CD4-positive, alpha-beta T cell treated with Interleukin-1 beta for 1 hour (primary cell): ENCODE measurements at regions not wholly inside any gene's neighbourhood (a gene's known extent, or its start where the extent isn't known, plus 50 kb on each side); places are given as distances from the start of the nearest gene placed in this dataset.
"Not testable (repeated sequence)": the region's sequence is repeated elsewhere in the genome, so short reads cannot be mapped to it uniquely, and the experiment has no call there.

Experiments used
- DNase-seq, 2 donors: peaks; one replicate each; pipeline ENCODE4 v3.0.0-alpha.2; 2020 to 2022

DNA sequence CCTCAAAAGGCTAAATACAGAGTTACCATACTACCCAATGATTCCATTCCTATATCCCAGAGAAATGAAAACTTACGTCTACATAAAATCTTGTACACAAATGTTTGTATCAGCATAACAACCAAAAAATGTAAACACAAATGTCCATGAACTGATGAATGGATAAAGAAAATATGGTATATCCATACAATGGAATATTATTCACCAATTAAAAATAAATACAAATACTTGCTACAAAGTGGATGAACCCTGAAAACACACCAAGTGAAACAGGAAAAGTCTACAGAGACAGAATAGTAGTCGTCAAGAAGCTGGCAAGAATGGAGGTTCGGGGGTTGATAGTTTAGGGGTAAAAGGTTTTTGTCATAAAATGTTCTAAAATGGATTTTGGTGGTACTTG lies 54.0 kb upstream of the ANKRD28 start:
- no peak for DNase-seq

DNA sequence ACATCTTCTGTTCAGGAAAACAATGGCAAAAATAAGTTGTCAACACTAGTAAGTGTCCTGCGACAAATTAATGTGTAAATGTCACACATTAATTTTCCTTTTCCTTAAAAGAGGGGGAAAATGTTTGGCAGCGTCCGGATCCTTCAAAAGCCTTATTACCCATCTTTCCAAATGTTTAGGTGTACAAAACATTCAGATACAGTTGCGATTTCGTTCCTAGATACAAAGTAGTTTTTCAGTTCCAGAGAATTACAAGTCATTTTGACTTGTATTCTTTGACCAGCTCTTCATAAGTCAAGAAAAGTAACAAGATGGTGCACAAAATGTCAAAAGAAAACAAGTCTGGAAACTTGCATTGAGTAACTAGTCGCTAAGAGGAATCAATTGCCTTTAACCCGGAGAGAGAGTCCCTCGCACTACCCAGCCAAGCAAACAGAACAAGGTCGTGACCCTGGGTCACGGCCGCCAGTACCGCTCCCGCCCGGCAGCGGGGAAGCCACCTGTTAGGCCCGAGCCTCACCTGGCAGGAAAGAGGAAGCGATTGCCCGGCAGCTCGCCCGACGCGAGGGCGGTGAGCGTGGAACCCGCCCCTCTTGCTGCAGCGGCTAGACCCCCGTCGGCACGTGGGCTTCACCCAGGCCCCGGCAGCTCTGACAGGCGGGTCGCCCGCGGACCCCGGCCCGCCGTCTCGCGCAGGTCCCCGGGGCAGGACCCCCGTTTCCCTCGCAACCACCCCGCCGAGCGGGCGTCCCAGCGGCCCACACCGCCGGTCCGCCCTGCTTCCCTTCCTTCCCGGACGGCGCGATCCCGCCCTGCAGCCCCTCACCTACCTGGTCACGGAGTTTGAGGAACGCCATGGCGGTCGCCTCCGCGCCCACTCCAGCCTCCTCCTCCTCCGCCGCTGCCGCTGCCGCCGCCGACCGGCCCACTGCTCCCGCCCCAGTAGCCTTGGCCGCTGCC lies 61.0 kb upstream of the ANKRD28 start:
- peak; percentile 71 to 76 for DNase-seq

DNA sequence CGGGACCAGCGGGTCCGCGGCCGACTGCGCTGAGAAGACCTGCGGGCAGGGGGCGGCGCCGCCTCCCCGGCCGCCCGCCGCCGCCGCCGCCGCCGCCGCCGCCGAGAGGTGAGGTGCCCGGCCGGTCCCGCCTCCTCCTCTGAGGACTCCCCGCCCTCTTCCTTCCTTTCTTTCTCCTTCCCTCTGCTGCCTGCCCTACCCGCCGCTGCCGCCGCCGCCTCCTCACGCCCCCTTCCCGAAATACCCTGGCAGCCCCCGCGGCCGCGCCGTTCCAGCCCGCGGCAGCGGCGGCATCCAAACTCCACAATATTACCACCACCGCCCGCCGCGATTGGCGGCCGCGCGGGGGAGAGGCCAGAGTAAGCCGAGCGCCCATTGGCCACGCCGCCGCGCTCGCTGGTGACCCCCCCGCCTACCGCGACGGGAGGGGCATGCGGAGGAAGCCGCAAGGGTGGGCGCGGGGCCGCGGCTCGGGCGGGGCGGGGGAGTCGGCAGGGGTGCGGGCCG lies 61.8 kb upstream of the ANKRD28 start:
- DNase-seq = peak; percentile 72 to 80

DNA sequence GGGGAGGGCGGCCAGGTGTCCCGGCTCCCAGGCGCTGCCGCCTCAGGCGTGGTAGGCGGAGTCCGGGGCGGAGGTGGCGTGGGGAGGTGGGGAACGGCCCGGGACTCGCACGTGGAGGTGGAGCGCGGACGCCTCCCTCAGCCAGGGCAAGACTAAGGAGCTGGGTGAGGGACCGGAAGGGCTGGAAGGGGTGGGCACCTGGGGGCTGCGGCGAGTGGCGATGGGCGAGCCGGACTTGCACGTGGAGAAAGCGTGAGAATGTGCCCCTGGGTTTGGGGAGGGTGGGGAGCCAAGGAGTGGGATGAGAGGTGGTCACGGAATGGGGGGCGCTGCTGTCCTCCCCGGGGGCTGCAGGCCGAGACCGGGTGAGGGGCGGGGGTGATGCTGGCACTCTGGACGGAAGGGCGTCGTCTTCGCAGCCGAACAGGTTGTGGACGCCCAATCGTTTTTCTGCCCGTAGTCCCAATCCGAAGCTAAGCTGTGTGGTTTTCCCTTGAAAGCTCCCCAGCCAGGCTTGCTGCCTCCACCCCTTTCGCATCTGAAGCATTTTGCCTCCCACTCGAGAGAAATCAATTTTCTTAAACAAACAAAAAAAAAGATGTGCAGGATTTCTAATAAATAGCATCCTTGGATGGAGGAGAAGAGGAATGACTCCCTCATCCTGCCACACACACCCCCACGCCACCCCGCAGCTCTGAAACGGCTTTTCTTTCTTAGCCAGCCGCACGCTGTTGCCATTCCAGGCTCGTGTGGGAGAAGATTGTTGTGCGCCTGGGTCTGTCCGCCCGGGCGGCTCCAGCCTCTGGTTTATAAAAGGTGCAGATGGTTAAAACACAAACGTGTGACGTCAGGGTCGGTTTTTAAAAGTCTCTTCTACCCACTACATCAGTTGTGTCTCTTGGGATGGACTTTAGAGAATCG lies 62.5 kb upstream of the ANKRD28 start:
- DNase-seq = no peak

DNA sequence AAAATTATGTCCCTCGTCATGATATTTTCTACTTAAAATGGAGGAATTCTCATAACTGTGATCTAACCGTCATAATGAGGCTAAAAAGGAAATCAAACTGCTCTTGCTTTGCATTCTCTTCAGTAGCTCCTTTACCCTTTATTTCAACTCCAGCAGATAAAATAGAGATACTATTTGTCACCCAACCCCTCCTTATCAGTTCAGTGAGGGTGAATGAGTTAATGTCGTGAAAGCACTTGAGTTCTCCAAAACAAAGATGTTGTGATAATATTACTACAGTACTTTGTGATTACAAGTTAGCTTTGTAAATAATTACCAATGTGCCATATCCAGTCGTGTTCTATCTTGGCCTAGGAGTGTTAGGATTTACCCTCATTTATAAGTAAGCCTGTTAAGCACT lies 63.4 kb upstream of the ANKRD28 start:
- no peak for DNase-seq

DNA sequence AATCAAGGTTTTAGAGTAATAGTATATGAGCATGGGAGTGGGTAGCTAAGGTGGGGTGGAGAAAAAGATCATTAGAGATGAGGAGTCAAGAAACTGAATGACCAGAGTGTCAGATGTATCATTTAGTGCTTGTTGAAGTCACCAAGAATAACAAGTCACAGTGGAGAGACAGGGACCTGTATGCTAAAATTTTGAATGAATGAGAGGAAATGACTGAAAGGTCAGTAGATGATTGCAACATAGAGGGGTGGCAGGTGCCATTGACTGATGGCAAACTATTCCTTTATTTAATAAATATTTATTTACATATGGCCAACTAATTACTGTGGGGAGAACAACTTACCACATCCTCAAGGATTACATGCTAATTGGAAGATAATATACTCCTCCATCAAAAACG lies 75.0 kb upstream of the ANKRD28 start:
- DNase-seq = no peak

DNA sequence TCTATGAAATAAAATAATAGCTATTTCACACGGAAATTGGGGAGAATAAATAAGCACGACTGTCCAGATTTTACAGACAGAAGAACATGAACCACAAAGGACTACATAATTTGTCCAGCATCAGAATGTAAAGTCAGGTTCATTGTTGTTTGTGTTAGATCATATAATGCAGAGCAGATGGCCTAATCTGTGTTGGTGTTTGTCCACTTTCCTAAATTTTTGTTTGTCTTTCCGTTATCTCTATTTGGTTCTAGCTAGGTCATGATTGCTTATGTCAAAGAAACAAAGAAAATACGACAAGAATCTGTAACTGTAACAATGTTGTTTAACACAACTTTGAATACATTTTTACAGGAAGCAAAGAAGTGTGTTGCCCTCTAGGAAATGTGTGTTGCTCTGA lies 75.6 kb upstream of the ANKRD28 start:
- DNase-seq = no peak

DNA sequence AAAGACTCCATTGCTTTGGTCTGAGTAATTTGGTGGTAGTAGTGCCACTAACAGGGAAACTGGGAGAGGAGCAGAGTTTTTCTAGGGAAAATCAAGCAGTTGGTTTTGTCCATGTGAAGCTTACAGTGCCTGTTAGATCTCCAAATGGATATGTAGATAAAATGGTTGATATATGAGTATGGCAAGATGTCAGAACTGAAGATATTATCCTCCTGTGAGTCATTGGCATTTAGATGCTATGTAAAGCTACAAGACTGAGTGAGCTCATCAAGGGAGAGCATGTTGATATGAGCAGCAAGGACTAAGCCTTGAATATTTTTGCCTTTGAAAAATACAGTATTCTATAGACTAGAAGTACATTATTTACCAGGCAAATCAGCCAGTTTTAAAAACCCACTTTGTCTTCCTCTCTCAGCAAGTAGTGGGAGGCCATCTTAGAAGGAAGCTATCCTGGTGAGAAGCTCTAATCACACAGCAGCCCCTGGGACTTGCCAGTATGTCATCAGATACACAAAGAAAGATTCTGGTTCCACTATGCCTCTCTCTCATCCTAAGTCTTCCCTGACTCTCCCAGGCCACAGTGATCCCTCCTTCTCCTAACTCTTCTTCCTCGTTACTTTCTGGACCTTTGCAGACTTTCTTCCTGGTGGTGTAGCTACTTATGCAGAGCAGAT lies 77.4 kb upstream of the ANKRD28 start:
- DNase-seq = no peak

DNA sequence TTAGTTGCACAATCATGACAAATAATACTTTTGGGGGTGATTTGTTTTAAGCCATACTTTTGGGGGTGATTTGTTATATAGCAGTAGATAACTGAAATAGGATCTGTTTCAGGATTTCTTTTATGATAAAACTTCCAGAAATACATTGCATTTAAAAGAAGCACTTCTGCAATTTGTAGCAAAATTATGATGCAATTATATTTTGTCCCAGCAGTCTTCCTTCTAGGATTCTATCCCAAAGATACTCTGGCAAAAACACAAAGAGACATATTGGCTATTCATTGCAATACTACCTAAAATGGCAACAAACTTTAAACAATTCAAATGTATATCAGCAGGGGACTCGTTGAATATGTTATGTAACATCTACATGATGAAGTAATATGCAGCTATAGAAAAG lies 78.9 kb upstream of the ANKRD28 start:
- DNase-seq = no peak

DNA sequence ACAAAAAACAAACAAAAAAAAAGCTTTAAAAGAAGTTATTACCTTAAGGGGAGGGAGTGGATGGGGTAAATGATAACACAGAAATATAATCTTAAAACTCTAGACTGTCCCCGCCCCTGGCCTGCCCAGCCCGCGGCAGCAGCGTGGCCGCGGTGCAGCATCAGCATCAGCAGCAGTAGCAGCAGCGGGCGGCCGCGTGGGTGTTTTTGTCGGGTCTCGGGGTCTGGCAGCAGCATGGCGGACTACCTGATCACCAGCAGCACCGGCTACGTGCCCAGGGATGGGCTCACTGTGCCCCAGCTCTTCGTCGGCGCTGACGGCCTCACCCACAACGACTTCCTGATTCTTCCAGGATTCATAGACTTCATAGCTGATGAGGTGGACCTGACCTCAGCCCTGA lies 80.0 kb upstream of the ANKRD28 start:
- no peak for DNase-seq

DNA sequence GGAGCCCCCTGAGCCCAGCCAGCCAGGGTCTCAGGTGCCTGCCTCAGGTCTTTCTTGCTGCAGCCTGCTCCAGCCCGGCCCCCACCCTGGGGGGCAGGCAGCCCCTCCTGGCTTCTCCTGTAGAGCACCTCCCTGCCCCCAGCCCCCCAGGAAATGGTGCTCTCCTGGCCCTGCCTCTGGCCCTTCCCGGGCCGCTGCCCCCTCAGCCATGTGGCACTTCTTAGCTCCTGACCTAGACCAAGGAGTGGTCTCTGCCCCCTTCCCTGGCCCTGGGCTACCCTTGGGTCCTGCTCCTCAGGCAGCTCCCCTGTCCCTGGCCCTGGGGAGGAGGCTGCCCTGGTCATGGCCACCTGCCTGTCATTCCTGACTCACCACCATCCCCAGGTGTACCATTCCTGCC lies 82.0 kb upstream of the ANKRD28 start:
- DNase-seq = not testable (repeated sequence)

DNA sequence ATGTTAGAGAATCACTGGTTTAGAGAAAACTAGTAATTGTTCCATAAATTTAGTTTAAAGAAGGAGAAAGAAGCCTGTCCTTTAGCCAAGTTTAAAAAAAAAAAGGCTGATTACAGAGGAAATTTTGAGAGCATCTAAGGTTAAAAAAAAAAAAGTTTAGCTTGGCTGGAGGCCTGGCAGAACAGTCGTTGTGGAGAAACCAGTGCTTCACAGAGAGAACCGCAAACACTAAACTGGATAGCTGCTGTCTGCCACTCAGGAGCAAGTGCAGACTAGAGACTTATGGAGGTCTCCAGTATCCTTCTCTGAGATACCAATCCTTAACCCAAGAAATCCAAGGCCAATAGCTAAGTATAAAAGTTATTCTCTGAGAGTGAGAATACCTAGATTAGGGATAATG lies 84.8 kb upstream of the ANKRD28 start:
- no peak for DNase-seq

DNA sequence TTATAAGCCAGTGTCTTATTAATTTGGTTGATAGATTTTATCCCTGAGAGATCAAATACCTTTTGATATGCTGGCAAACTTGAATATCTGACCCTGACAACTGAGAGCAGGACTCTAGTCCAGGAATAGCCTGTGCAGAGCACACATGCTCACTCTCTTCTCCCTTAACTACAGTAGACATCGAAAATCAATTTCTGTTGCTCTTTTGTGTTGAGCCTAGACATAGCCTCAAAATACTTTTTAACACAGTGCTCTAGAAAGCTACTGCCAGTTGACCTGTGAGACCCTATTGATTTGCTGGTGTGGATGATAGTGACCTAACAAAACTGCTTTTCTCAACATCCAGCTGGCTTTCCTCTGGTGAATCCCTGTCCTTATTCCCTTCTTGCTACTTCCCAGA lies 86.4 kb upstream of the ANKRD28 start:
- no peak for DNase-seq

DNA sequence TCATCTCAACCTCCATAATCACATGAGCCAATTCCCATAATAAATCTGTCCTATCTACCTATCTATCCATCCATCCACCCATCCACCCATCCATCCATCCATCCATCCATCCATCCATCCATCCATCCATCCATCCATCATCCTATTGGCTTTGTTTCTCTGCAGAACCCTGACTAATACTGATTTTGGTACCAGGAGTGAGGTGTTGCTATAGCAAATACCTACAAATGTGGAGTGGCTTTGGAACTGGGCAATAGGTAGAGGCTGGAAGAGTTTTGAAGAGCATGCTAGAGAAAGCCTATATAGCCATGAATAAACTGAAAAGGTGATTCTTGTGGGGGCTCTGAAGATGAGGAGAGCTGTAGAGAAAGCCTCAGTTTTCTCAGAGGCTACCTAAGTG lies 88.7 kb upstream of the ANKRD28 start:
- DNase-seq = no peak

DNA sequence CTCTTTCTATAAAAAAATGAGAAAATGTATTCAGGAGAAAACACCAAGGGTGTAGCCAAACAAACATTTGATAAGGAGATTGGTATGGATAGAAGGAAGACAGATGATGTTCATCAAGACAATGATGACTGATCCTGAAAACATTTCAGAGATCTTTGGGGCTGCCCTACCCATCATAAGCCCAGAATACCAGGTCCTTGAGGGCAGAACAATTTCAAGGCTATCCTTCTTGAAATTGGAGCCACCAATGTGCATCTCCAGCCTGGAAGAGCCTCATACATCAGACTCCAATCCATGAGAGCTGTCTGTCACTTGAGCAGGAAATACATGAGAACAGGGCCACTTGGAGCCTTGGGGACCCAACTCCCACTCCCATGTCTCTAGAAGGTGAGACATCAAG lies 89.5 kb upstream of the ANKRD28 start:
- no peak for DNase-seq

DNA sequence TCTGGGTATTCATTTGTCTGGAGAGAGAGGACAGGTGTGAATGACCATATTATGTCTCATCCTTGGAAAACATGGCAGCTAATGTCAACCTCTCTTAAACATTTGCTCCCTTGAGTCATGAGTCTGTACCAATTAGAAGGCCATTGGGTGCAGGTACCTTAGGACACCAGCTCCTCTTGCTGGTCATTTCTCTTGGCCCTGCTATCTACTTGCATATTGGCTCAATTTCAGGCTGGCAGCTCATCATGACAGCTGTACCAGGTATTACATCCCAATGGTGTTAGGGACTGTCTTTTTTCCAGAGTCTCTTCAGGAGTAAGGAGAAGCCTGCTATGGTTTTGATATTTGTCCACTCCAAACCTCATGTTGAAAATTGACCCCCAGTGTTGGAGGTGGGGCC lies 92.2 kb upstream of the ANKRD28 start:
- no peak for DNase-seq

DNA sequence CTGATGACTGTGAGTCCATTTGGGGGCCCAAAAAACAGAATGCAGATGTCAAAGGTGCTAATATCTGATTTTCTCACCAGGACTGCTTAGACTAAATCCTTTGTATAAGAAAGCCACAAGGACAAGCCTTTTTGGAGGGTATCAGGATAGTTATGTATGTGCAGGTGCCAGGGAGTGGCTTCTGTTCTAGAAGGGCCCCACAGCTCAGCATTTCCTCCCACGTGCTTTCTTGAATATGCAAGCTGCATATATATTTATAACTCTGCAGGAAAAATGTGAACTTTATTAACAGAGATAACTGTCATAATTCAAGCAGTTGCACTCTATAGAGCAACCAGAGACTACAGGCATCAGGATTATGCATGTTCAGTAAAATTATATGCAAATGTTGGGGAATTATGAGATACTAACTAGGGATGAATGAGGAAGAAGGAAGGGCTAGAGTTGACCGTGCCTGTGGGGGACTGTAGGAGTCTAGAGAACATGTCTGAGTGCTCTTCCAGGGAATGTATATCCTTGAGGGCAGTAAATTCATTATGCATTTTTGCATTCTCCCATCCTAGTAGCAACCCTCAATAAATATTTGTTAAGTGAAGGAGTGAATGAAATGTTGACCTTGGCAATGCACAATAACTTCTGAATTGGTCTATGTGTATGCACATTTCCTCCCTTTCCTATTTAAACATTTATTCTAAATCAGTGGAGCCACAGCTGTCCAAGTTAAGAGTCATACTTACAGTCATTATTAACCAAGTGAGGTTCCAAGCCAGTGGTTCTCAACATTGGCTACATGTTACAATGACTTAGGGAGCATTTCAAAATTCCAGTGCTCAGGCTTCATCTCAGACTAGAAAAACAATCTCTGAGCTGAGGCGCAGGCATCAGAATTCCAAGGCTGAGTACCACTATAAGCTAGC lies 94.8 kb upstream of the ANKRD28 start:
- DNase-seq = no peak

DNA sequence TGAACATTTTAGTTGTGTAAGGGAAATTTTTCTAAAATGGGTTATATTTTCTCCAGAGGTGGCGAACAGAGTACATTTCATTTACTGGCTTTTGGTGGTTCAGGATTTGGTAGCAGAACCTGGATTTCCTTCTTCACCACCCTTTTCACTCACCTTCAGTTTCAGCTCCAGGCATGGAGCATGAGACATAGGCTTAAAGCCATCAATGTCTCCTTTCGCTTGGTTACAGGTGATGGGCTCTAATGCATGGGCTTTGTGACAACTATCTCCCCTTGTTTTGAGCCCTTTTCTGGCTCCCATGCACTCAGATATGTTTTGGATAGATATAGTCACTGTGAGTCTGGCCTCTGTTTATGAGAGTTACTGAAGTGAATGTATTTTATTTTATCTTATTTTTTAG lies 96.6 kb upstream of the ANKRD28 start:
- no peak for DNase-seq

DNA sequence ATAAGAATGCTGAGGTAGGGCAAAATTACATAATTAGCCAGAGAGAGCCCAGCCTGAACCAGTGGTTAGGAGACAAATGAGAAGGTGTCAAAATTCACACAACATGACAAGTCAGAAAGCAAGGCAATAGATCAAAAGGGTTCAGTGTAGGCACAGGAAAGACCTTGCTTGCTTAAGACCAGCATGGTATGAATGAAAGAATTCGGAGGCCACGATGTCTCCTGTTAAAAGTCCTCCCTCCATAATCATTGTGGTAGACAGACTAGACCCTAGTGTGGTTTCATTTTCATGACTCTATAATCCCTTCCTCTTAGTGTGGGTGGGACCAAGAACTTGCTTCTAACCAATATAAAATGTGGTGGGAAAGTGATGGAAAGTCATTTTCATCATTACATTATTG lies 98.7 kb upstream of the ANKRD28 start:
- no peak for DNase-seq

DNA sequence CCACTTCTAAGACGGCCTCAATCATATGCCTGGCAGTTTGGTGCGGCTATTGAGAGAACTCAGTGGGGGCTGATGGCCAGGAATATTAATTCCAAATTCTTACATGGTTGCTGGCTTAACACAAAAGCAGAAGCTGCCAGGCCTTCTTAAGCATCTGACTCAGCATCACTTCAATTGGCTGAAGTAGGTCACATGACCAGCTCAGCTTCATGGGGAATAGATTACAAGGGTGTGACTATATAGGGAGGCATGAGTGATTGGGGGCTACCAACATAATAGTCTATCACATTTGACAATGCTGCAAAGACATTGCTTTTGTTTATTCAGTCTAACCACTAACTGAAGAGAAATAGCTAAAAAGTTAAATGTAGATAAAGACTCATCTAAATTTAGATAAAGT lies 101.6 kb upstream of the ANKRD28 start:
- no peak for DNase-seq

DNA sequence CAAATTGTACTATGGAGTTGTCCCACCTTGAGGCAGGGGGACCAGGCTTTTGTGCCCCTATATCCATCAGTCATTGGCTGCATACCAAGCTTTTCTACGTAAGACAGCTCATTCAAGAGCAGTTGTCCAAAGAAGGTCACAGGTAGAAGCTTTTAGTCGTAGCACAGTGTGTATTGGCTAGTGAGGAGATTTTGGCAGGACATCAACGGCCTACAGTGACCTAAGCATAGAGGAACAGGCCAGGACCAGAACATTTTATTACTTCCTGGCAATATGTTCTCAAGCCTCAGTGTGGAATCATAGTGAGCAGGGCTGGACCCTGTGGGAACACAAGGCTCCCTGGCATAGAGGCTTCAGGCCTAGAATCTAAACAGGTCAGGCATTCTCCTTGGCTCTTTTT lies 105.4 kb upstream of the ANKRD28 start:
- no peak for DNase-seq
